ENCODE measurements at regions not wholly inside any gene's neighbourhood (a gene's known extent, or its start where the extent isn't known, plus 50 kb on each side); places are given as distances from the start of the nearest gene placed in this dataset.
"Not testable (repeated sequence)": the region's sequence is repeated elsewhere in the genome, so short reads cannot be mapped to it uniquely, and the experiment has no call there.

- not testable (repeated sequence) for DNase-seq (ENCODE audit: low spot score)
These were observed 105.0 kb upstream of the HMX1 start for GRCh38 chr4:8976466-8977128.

GRCh38 chr4:8972635-8973034, 101.0 kb upstream of the HMX1 start:
- DNase-seq (ENCODE audit: low spot score) = not testable (repeated sequence)

- DNase-seq (ENCODE audit: low spot score) = not testable (repeated sequence)
These were observed 94.3 kb upstream of the HMX1 start for GRCh38 chr4:8965896-8966295.

DNA sequence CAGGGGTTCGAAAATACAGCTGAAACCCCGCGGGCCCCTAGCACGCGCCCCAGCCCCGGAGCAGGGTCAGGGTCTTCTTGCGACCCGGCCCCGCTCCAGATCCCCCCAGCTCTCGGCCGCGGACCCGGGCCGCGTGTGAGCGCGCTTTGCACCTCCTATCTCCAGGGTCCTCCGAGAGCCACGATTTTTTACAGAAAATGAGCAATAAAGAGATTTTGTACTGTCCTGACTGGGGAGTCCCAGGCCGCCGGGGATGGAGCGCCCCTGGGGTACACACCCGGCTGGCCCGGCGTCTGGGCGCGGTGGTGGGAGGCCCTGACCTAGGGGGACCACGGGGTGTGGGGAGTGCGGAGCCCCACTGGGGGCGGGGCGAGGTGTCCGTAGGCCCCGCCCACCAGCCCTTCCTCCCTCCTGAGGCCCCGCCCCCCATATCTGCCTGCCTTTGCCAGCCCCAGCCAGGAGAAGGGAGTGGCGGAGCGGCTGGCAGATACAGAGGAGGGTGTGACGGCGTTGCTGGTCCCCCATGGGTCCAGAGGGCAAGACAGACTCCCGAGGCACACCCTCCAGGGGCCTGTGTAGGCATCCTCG, 92.7 kb upstream of the HMX1 start:
- not testable (repeated sequence) for DNase-seq (ENCODE audit: low spot score)

GRCh38 chr4:8963533-8963932, 91.9 kb upstream of the HMX1 start:
- DNase-seq (ENCODE audit: low spot score) = not testable (repeated sequence)

- DNase-seq (ENCODE audit: low spot score) = peak; percentile 36
These were observed 89.7 kb upstream of the HMX1 start for GRCh38 chr4:8961343-8961742.

GRCh38 chr4:8959471-8959870, 87.8 kb upstream of the HMX1 start:
- not testable (repeated sequence) for DNase-seq (ENCODE audit: low spot score)

GRCh38 chr4:8954001-8954400, 82.4 kb upstream of the HMX1 start:
- not testable (repeated sequence) for DNase-seq (ENCODE audit: low spot score)

GRCh38 chr4:8952791-8953190, 81.2 kb upstream of the HMX1 start:
- DNase-seq (ENCODE audit: low spot score) = not testable (repeated sequence)

DNA sequence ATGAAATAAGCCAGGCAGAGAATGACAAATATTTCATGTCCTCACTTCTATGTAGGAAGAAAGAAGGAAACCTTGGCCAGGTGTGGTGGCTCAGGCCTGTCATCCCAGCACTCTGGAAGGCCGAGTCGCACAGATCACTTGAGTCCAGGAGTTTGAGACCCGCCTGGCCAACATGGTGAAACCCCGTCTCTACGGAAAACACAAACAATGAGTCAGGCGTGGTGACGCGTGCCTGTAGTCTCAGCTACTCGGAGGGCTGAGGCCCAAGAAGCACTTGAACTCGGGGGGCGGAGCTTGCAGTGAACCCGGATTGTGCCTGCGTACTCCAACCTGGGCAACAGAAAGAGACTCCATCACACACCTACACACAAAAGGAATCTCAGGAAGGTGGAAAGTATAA, 80.5 kb upstream of the HMX1 start:
- not testable (repeated sequence) for DNase-seq (ENCODE audit: low spot score)

DNA sequence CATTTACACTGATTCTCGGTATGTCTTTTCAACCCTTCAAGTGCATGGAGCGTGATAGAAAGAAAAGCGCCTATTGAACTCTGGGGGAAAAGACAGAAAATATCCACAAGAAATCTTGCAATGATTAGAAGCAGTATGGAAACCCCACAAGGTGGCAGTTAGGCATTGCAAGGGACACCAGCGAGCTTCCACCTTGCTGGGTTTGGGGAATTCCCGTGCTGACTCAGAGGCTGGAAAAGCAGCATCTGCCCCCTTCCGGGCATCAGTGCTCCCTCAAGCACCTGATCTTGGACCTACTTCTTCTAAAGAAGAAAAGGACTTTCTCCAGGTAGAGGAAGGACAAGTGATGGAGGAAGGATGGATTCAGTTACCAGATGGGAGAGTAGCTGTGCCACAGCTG, 73.9 kb upstream of the HMX1 start:
- DNase-seq (ENCODE audit: low spot score) = not testable (repeated sequence)

DNA sequence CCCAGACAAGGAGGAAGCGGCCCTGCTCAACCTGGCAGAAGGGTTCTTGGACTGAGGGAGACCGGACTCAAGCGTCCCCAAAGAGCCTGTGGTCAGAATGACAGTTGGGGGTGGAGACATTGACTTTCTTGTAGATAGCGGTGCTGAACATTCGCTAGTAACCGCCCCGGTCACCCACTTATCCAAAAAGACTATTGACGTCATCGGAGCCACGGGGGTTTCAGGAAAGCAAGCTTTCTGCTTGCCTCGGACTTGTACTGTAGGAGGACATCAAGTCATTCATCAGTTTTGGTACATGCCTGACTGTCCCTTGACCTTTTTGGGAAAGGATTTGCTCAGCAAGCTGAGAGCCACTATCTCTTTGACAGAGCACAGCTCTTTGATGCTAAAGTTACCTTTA, 71.7 kb upstream of the HMX1 start:
- not testable (repeated sequence) for DNase-seq (ENCODE audit: low spot score)

DNA sequence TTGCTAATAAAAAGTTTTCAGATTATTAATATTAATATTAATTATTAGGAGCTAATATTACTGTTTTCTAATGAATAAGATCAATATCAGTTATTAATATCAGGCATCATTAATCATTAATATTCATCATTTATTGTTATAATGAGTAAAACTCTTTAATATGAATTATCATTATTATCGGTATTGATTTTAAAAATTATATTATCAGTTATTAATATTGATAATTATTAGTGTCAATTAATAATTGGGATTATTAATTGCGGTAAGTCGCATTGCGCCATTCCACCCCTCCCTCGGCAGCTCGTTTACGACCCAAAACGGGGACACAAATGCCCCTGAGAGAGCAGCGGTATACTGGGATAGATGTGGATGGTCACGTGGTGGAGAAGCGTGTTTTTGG, 70.4 kb upstream of the HMX1 start:
- DNase-seq (ENCODE audit: low spot score) = not testable (repeated sequence)

- DNase-seq (ENCODE audit: low spot score) = not testable (repeated sequence)
These were observed 69.8 kb upstream of the HMX1 start for GRCh38 chr4:8941492-8941805.

GRCh38 chr4:8940792-8941491, 69.3 kb upstream of the HMX1 start:
- DNase-seq (ENCODE audit: low spot score) = peak; percentile 29

DNA sequence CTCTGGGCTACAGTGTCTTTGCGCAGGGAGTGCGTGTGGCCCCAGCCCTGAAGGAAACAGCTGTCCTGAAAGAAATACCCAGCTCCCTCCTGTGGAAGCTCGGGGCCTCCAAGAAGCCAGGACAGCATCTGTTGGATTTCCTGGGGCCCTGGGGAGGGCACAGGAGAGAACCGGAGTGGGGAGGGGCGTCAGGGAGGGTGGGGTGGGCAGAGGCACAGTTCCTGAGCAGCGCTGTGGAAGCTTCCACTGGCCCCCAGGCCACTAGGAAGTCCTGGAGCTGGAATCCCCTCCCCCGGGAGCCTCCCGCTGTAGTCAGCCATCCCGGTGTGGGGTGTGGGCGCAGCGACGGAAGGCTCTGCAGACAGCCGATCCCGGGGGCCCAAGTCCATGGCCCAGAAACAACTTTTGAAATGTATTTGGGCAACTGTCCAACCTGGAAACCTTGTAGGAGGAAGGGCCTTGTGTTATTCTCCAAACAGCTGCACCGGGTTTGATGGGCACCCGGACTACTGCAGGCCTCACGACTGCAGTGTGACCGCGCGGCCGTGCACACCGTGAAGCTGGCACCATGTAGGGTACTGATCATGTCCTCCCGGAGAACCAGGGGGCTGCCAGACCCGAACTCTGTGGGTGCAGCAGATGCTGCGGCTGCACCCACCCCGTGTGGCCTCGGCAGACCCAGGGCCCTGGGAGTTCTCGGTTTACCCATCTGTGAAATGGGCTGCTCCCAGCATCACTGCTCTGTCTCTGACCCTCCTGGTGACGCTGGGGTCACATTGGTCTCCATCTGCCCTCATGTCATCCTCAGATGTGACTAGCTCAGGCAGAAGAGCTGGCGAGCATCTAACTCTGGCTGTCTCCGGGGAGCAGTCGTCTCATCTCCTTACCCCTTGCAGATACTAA, 68.5 kb upstream of the HMX1 start:
- no peak for DNase-seq (ENCODE audit: low spot score)

- DNase-seq (ENCODE audit: low spot score) = no peak
These were observed 67.7 kb upstream of the HMX1 start for GRCh38 chr4:8939160-8939839.

- DNase-seq (ENCODE audit: low spot score) = no peak
These were observed 67.0 kb upstream of the HMX1 start for GRCh38 chr4:8938623-8939022.

DNA sequence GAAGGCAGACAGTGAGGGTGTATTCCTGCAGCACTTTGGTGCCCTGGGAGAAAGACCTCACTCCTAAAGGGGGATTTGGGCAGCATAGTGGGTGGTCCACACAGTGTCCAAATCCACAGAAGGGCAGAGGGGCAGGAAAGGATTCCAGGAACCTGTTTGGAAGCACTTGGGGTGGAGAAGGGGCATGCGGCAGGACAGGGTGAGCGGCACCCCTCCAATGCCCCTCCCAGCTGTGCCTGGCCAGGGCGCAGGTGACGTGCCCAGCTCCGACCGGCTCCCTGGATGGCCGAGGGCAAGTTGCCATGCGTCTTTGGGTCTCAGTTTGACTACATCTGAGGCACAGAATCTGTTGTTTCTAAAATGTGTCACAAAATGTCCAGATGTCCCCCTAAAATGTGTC, 66.5 kb upstream of the HMX1 start:
- DNase-seq (ENCODE audit: low spot score) = no peak

DNA sequence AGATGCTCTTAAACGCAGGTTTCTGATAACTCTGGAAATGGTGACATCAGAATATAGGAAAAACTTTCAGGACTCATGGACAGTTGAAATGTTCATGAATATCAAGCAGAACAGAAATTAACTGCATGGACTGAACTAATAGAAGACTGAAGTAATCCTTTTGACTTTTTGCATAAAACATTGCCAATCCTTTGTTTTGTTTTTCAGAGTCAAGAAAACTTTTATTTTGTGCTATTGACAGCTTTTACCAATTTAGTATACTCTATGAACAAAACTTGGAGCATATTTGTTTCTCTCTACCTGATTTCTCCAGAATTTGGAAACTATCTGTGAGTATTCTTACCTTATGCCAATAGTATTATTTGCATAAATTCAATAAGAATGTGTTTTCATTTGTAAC, 61.2 kb upstream of the HMX1 start:
- DNase-seq (ENCODE audit: low spot score) = no peak

DNA sequence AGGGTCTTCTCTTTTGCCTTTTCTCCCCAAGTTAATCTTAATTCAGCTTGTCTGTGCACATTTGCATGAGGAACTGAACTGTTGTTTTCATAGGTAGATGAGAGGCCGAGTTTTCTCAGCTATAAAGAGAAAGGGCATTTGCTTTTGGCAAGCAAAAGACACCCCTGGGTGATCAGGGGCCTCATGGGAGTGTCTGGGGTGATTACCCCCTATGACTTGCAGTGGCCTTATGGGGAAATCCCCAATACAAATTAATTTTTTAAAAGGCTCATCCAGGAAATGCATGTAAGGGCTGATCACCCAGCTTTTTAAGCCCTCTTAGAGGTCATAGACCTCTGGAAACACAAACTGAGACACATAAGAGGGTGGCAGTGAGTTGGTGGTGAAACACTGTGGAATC, 56.4 kb upstream of the HMX1 start:
- DNase-seq (ENCODE audit: low spot score) = no peak

All from SK-N-DZ (cell line).